OCI-LY3 (cell line): ENCODE measurements at regions not wholly inside any gene's neighbourhood (a gene's known extent, or its start where the extent isn't known, plus 50 kb on each side); places are given as distances from the start of the nearest gene placed in this dataset.
"Not testable (repeated sequence)": the region's sequence is repeated elsewhere in the genome, so short reads cannot be mapped to it uniquely, and the experiment has no call there.

Source experiments
- H2AFZ ChIP-seq: fragments of 200-600, 300-600 bp; shearing (Covaris generic); 2 replicates; pipeline ENCODE4 v1.6.0; 2014; ENCODE audit warnings: antibody characterized with exemption, low read depth, low read length
- H3K27ac ChIP-seq: fragments of 200-600, 300-600 bp; sonication (generic); 2 replicates; pipeline ENCODE4 v1.5.1; 2014; ENCODE audit warnings: mild to moderate bottlenecking, low read length, moderate library complexity, mixed read lengths
- H3K27me3 ChIP-seq: fragments of 200-600, 300-600 bp; sonication (generic); 2 replicates; pipeline ENCODE4 v1.6.1; 2014; ENCODE audit warnings: low read depth, low read length, mixed read lengths
- H3K36me3 ChIP-seq: fragments of 200-600, 300-600 bp; sonication (generic); replicated peaks from 2 replicates; pipeline ENCODE3; 2014; ENCODE audit warnings: low read depth, low read length, mixed read lengths
- H3K4me1 ChIP-seq: fragments of 300-600, 200-600 bp; sonication (generic); 2 replicates; pipeline ENCODE4 v1.6.1; 2014; ENCODE audit warnings: low read length, mixed read lengths
- H3K4me2 ChIP-seq: fragments of 200-600, 300-600 bp; sonication (generic); 2 replicates; pipeline ENCODE4 v1.6.1; 2014; ENCODE audit warnings: low read length, mixed read lengths
- H3K4me3 ChIP-seq: fragments of 300-600, 200-600 bp; sonication (generic); 2 replicates; pipeline ENCODE4 v1.5.1; 2014; ENCODE audit warnings: antibody characterized with exemption, mild to moderate bottlenecking, low read length, moderate library complexity
- H3K79me2 ChIP-seq: fragments of 300-600, 200-600 bp; shearing (Covaris generic); 2 replicates; pipeline ENCODE4 v1.6.1; 2014; ENCODE audit warnings: mild to moderate bottlenecking, low read length, mixed read lengths
- H3K9ac ChIP-seq: fragments of 300-600, 200-600 bp; shearing (Covaris generic); 2 replicates; pipeline ENCODE4 v1.6.0; 2014; ENCODE audit warnings: mild to moderate bottlenecking, low read length, moderate library complexity
- H3K9me3 ChIP-seq: fragments of 200-600, 300-600 bp; shearing (Covaris generic); 2 replicates; pipeline ENCODE4 v1.6.1; 2014; ENCODE audit warnings: low read length, mixed read lengths; ENCODE audit not compliant: insufficient read depth
- H4K20me1 ChIP-seq: fragments of 200-600, 300-600 bp; sonication (generic); 2 replicates; pipeline ENCODE4 v1.6.1; 2016; ENCODE audit warnings: low read length, mixed read lengths; ENCODE audit not compliant: insufficient read depth
- CTCF ChIP-seq: fragments of 200-600, 300-600 bp; sonication (generic); IDR thresholded peaks from 2 replicates; pipeline ENCODE4 v1.5.1; 2014; ENCODE audit warnings: antibody characterized with exemption, low read length, low read depth
- EZH2phosphoT487 ChIP-seq: fragments of 200-600 bp; shearing (Covaris generic); IDR thresholded peaks from 2 replicates; pipeline ENCODE4 v1.6.1; 2018; ENCODE audit warnings: antibody characterized with exemption, mixed run types, low read depth

- H3K79me2 ChIP-seq, H3K9me3 ChIP-seq, H4K20me1 ChIP-seq, H3K4me1 ChIP-seq, H3K9ac ChIP-seq, H3K27ac ChIP-seq, H3K4me2 ChIP-seq, H3K36me3 ChIP-seq, H3K4me3 ChIP-seq, H2AFZ ChIP-seq: not testable (repeated sequence)
- H3K27me3 ChIP-seq = peaks cover 15% of the 10 kb centered on the region
- TF ChIP-seq CTCF = peak; percentile 28
Measured at GRCh38 chr14:106421431-106422033, 895.1 kb downstream of the TMEM121 start.

GRCh38 chr14:106422066-106422465, 895.7 kb downstream of the TMEM121 start:
- H3K27me3 ChIP-seq = peaks cover 15% of the 10 kb centered on the region
- no peak overlapping the region for H3K4me3 ChIP-seq
- H3K79me2 ChIP-seq = no peaks in the 10 kb centered on the region
- no peak overlapping the region for H2AFZ ChIP-seq
- no peaks in the 10 kb centered on the region for H4K20me1 ChIP-seq
- H3K27ac ChIP-seq = no peak overlapping the region
- TF ChIP-seq CTCF (no peak), EZH2phosphoT487 (no peak)
- H3K4me1 ChIP-seq = 0 out of 2 replicates have a peak, but pooled peaks cover 4% of the 10 kb centered on the region
- no peak overlapping the region for H3K9ac ChIP-seq
- no peaks in the 10 kb centered on the region for H3K9me3 ChIP-seq
- no peaks in the 10 kb centered on the region for H3K36me3 ChIP-seq
- H3K4me2 ChIP-seq = no peak overlapping the region

GRCh38 chr14:106425150-106425549, 898.8 kb downstream of the TMEM121 start:
- not testable (repeated sequence) for H3K27me3 ChIP-seq, H4K20me1 ChIP-seq, H3K4me2 ChIP-seq, H3K9me3 ChIP-seq, H3K4me3 ChIP-seq, H3K9ac ChIP-seq, H3K4me1 ChIP-seq, H3K27ac ChIP-seq, H3K79me2 ChIP-seq, H3K36me3 ChIP-seq, H2AFZ ChIP-seq

GRCh38 chr14:106436310-106436905, 910.0 kb downstream of the TMEM121 start:
- Histone ChIP-seq H4K20me1 (no peaks in the 10 kb centered on the region), H3K4me2 (peak overlapping the region; percentile 43; the same call in 1 of the 2 replicates), H3K4me3 (0 out of 2 replicates have a peak overlapping the region, but pooled peaks have one; percentile 42), H3K9me3 (no peaks in the 10 kb centered on the region), H3K4me1 (no peaks in the 10 kb centered on the region), H3K9ac (no peak overlapping the region), H2AFZ (no peak overlapping the region), H3K27ac (no peak overlapping the region), H3K36me3 (no peaks in the 10 kb centered on the region), H3K27me3 (no peaks in the 10 kb centered on the region), H3K79me2 (no peaks in the 10 kb centered on the region)
- TF ChIP-seq CTCF (peak; percentile 41), EZH2phosphoT487 (no peak)
